IMR-90 (cell line): ENCODE measurements at regions not wholly inside any gene's neighbourhood (a gene's known extent, or its start where the extent isn't known, plus 50 kb on each side); places are given as distances from the start of the nearest gene placed in this dataset.

ENCODE experiments used
- ATAC-seq: fragments of 200-7000 bp; cut with Tn5 transposase; 2 replicates; pipeline ENCODE4 v1.9.1; 2020; ENCODE audit warnings: low read depth, mild to moderate bottlenecking, moderate library complexity
- BruUV-seq: library from RNA; stranded (reverse); fragments of 400-500 nt; replicated peaks from 2 replicates; lab custom pipeline; 2021; lab: Mats Ljungman, UMichigan
- CTCF ChIA-PET: fragments of 300-600 bp; formaldehyde crosslinking; extraction: SDS; loops from one replicate; lab custom pipeline; 2021; ENCODE audit warnings: antibody characterized with exemption; lab: Yijun Ruan, JAX
- POLR2A ChIA-PET: fragments of 300-600 bp; sonication (Branson Sonifier 250); formaldehyde crosslinking; loops from one replicate; lab custom pipeline; 2022; ENCODE audit warnings: antibody characterized with exemption; ENCODE audit not compliant: unreplicated experiment; lab: Charles Lee
- DNase-seq: peaks from one replicate; pipeline ENCODE4 v3.0.0; 2013
- H2AFZ ChIP-seq: replicated peaks from 2 replicates; pipeline ENCODE3; 2013; ENCODE audit warnings: low read length, mild to moderate bottlenecking; ENCODE audit not compliant: poor library complexity
- H2AK5ac ChIP-seq: 2 replicates; pipeline ENCODE4 v1.6.1; 2013; ENCODE audit warnings: low read depth, low read length, inconsistent platforms
- H2AK9ac ChIP-seq: replicated peaks from 2 replicates; pipeline ENCODE3; 2013; ENCODE audit warnings: mild to moderate bottlenecking, low read depth, low read length, moderate library complexity; ENCODE audit not compliant: poor library complexity
- H2BK120ac ChIP-seq: 2 replicates; pipeline ENCODE4 v1.6.1; 2013; ENCODE audit warnings: low read depth, low read length, inconsistent platforms
- H2BK15ac ChIP-seq: 3 replicates; pipeline ENCODE4 v1.6.1; 2013; ENCODE audit warnings: low read depth, low read length, inconsistent platforms
- H2BK20ac ChIP-seq: 2 replicates; pipeline ENCODE4 v1.6.1; 2013; ENCODE audit warnings: low read depth, mild to moderate bottlenecking, inconsistent platforms, low read length, moderate library complexity
- H2BK5ac ChIP-seq: 2 replicates; pipeline ENCODE4 v1.6.1; 2013; ENCODE audit warnings: mild to moderate bottlenecking, low read depth, low read length, inconsistent platforms; ENCODE audit not compliant: poor library complexity, severe bottlenecking
- H3K14ac ChIP-seq: replicated peaks from 2 replicates; pipeline ENCODE4 v1.6.1; 2013; ENCODE audit warnings: low read depth, low read length, inconsistent platforms
- H3K18ac ChIP-seq: 2 replicates; pipeline ENCODE4 v1.6.1; 2013; ENCODE audit warnings: low read depth, low read length, control low read depth
- H3K23ac ChIP-seq: 2 replicates; pipeline ENCODE4 v1.6.1; 2013; ENCODE audit warnings: low read depth, low read length, inconsistent platforms
- H3K27ac ChIP-seq: 2 replicates; pipeline ENCODE4 v1.5.1; 2013; ENCODE audit warnings: mild to moderate bottlenecking, control low read depth, low read length; ENCODE audit not compliant: insufficient read depth
- H3K27me3 ChIP-seq: 2 replicates; pipeline ENCODE4 v1.6.1; 2013; ENCODE audit warnings: low read length; ENCODE audit not compliant: control insufficient read depth, insufficient read depth
- H3K36me3 ChIP-seq: 2 replicates; pipeline ENCODE4 v1.6.1; 2013; ENCODE audit warnings: low read length, mixed read lengths; ENCODE audit not compliant: control insufficient read depth, insufficient read depth
- H3K4ac ChIP-seq: 2 replicates; pipeline ENCODE4 v1.6.1; 2013; ENCODE audit warnings: low read depth, low read length, inconsistent platforms
- H3K4me1 ChIP-seq: 2 replicates; pipeline ENCODE4 v1.6.1; 2013; ENCODE audit warnings: low read length, mixed read lengths; ENCODE audit not compliant: control insufficient read depth, insufficient read depth
- H3K4me2 ChIP-seq: 2 replicates; pipeline ENCODE4 v1.6.1; 2013; ENCODE audit warnings: low read depth, mild to moderate bottlenecking, control low read depth, low read length, moderate library complexity
- H3K4me3 ChIP-seq: 2 replicates; pipeline ENCODE4 v1.5.1; 2013; ENCODE audit warnings: low read depth, mild to moderate bottlenecking, control low read depth, low read length, moderate library complexity; ENCODE audit not compliant: insufficient read depth
- H3K56ac ChIP-seq: 2 replicates; pipeline ENCODE4 v1.6.1; 2013; ENCODE audit warnings: low read length, inconsistent platforms; ENCODE audit not compliant: insufficient read depth; ENCODE audit errors: extremely low read depth
- H3K79me1 ChIP-seq, 2 experiments: 2 replicates each; pipeline ENCODE4 v1.6.1; 2013; ENCODE audit warnings: low read length in 2 of 2, inconsistent platforms in 1 of 2, low read depth in 1 of 2
- H3K9ac ChIP-seq: 2 replicates; pipeline ENCODE4 v1.6.1; 2013; ENCODE audit warnings: low read depth, low read length, control low read depth
- H3K9me1 ChIP-seq: 2 replicates; pipeline ENCODE4 v1.6.1; 2013; ENCODE audit warnings: low read length, inconsistent platforms; ENCODE audit not compliant: insufficient read depth
- H3K9me3 ChIP-seq: 2 replicates; pipeline ENCODE4 v1.6.1; 2013; ENCODE audit warnings: low read length; ENCODE audit not compliant: control insufficient read depth, insufficient read depth
- H4K20me1 ChIP-seq: 2 replicates; pipeline ENCODE4 v1.6.1; 2013; ENCODE audit warnings: low read length, inconsistent platforms; ENCODE audit not compliant: insufficient read depth
- H4K5ac ChIP-seq: 2 replicates; pipeline ENCODE4 v1.6.1; 2013; ENCODE audit warnings: mild to moderate bottlenecking, low read depth, low read length, control low read depth
- H4K8ac ChIP-seq, 2 experiments: 2 replicates each; pipeline ENCODE4 v1.6.1; 2013; ENCODE audit warnings: low read depth in 2 of 2, low read length in 2 of 2, control low read depth in 1 of 2, inconsistent platforms in 1 of 2
- H4K91ac ChIP-seq: 2 replicates; pipeline ENCODE4 v1.6.1; 2013; ENCODE audit warnings: low read depth, low read length, inconsistent platforms; ENCODE audit not compliant: insufficient read depth
- CTCF ChIP-seq: conservative IDR thresholded peaks from 2 replicates; pipeline ENCODE4 v1.5.1; 2012; ENCODE audit warnings: mild to moderate bottlenecking, low read depth, low read length, improper control_type of control experiment
- FOS ChIP-seq: fragments of 150-350 bp; IDR thresholded peaks from 2 replicates; pipeline ENCODE4 v1.6.1; 2016; ENCODE audit warnings: low read depth, low read length
- WGBS, 2 experiments: methylation state at CpG; one replicate each; pipeline versions ENCODE4 v1.1.5 to v1.1.7; 2013; ENCODE audit warnings: missing lambda C conversion rate in 2 of 2; ENCODE audit not compliant: insufficient read length in 1 of 2; ENCODE audit errors: extremely low coverage in 2 of 2; 5-methylcytosine and 5-hydroxymethylcytosine counted together
- dilution Hi-C: fragments of 300-500 bp; cut with HindIII; formaldehyde crosslinking; loops from one replicate; pipeline ENCODE4 v1.14.3; 2018; ENCODE audit warnings: low sequenced_read_pairs; ENCODE audit not compliant: unreplicated experiment
- in situ Hi-C: fragments of 300-500 bp; cut with MboI; formaldehyde crosslinking; loops from 3 replicates; pipeline ENCODE4 v1.14.3; 2019; ENCODE audit warnings: low sequenced_read_pairs, inconsistent platforms, mixed read lengths
- intact Hi-C: fragments of 100-400 bp; cut with micrococcal nuclease; formaldehyde crosslinking; loops from 2 replicates; pipeline ENCODE4 v1.10.0; 2022

- Histone ChIP-seq H2AFZ (no peak overlapping the region), H3K4me2 (no peak overlapping the region), H2BK120ac (no peak overlapping the region), H2AK9ac (no peak overlapping the region), H3K14ac (no peak overlapping the region), H2AK5ac (no peak overlapping the region), H3K9me1 (no peaks in the 10 kb centered on the region), H3K9ac (no peak overlapping the region), H3K4me3 (no peak overlapping the region), H3K18ac (no peak overlapping the region), H3K27me3 (peaks cover 37% of the 10 kb centered on the region), H3K56ac (no peak overlapping the region), H2BK5ac (no peak overlapping the region), H3K79me1 (no peaks in the 10 kb centered on the region), H2BK20ac (no peak overlapping the region), H4K5ac (no peak overlapping the region), H3K27ac (no peak overlapping the region), H2BK15ac (no peak overlapping the region), H4K8ac (no peak overlapping the region), H3K4me1 (no peaks in the 10 kb centered on the region), H3K9me3 (peaks cover 2% of the 10 kb centered on the region; the same call in 1 of the 2 replicates), H3K36me3 (no peaks in the 10 kb centered on the region), H4K20me1 (no peaks in the 10 kb centered on the region), H4K91ac (no peak overlapping the region), H3K4ac (no peak overlapping the region), H3K23ac (no peak overlapping the region)
- dilution Hi-C loops: no loop called here
- no CpG with 5 or more reads among the region's 1 CpG for WGBS, 2 experiments
- ATAC-seq (no peak), DNase-seq (no peak)
- no peak for TF ChIP-seq FOS
- no peak for TF ChIP-seq CTCF
- in situ Hi-C loops: no loop called here
- no TSS peak for BruUV-seq
- ChIA-PET POLR2A (no interaction called here), CTCF (no interaction called here)
- intact Hi-C loops: no loop called here
Measured at GRCh38 chr1:94350350-94350924, 67.8 kb upstream of the ABCD3 start.
